ENCODE measurements at regions not wholly inside any gene's neighbourhood (a gene's known extent, or its start where the extent isn't known, plus 50 kb on each side); places are given as distances from the start of the nearest gene placed in this dataset.
"Not testable (repeated sequence)": the region's sequence is repeated elsewhere in the genome, so short reads cannot be mapped to it uniquely, and the experiment has no call there.

- no peak for DNase-seq
Measured at GRCh38 chr14:106665814-106666213, 1139.4 kb downstream of the TMEM121 start.

GRCh38 chr14:106666341-106666740 is 1140.0 kb downstream of the TMEM121 start:
- DNase-seq, result no peak

GRCh38 chr14:106670011-106670410 is 1143.6 kb downstream of the TMEM121 start:
- no peak for DNase-seq

GRCh38 chr14:106674093-106674492 is 1147.7 kb downstream of the TMEM121 start:
- not testable (repeated sequence) for DNase-seq

GRCh38 chr14:106674509-106675125 is 1148.2 kb downstream of the TMEM121 start:
- DNase-seq, result not testable (repeated sequence)

- not testable (repeated sequence) for DNase-seq
Measured at GRCh38 chr14:106675716-106676115, 1149.3 kb downstream of the TMEM121 start.

- DNase-seq, result no peak
Measured at GRCh38 chr14:106679776-106680175, 1153.4 kb downstream of the TMEM121 start.

- DNase-seq, result no peak
Measured at GRCh38 chr14:106681161-106681560, 1154.8 kb downstream of the TMEM121 start.

GRCh38 chr14:106681568-106681967 is 1155.2 kb downstream of the TMEM121 start:
- no peak for DNase-seq

GRCh38 chr14:106683631-106684030 is 1157.2 kb downstream of the TMEM121 start:
- no peak for DNase-seq

- DNase-seq, result no peak
Measured at GRCh38 chr14:106686533-106686932, 1160.2 kb downstream of the TMEM121 start.

- DNase-seq, result no peak
Measured at GRCh38 chr14:106690333-106690891, 1164.0 kb downstream of the TMEM121 start.

- DNase-seq, result peak; percentile 51
Measured at GRCh38 chr14:106691601-106692291, 1165.4 kb downstream of the TMEM121 start.

GRCh38 chr14:106694638-106695393 is 1168.4 kb downstream of the TMEM121 start:
- DNase-seq, result peak; percentile 52

- DNase-seq, result not testable (repeated sequence)
Measured at GRCh38 chr14:106698620-106699267, 1172.4 kb downstream of the TMEM121 start.

GRCh38 chr14:106703651-106704050 is 1177.3 kb downstream of the TMEM121 start:
- DNase-seq, result not testable (repeated sequence)

GRCh38 chr14:106706488-106706887 is 1180.1 kb downstream of the TMEM121 start:
- DNase-seq, result not testable (repeated sequence)

GRCh38 chr14:106710187-106710586 is 1183.8 kb downstream of the TMEM121 start:
- not testable (repeated sequence) for DNase-seq

GRCh38 chr14:106712513-106712912 is 1186.1 kb downstream of the TMEM121 start:
- DNase-seq, result not testable (repeated sequence)

- DNase-seq, result not testable (repeated sequence)
Measured at GRCh38 chr14:106714446-106715428, 1188.4 kb downstream of the TMEM121 start.

GRCh38 chr14:106717544-106717943 is 1191.2 kb downstream of the TMEM121 start:
- DNase-seq, result not testable (repeated sequence)
